CD4-positive, alpha-beta T cell treated with Interleukin-10 for 1 hour (primary cell): ENCODE measurements at regions not wholly inside any gene's neighbourhood (a gene's known extent, or its start where the extent isn't known, plus 50 kb on each side); places are given as distances from the start of the nearest gene placed in this dataset.

Experiments
- DNase-seq: peaks from one replicate; pipeline ENCODE4 v3.0.0-alpha.2; 2020

GRCh38 chr3:161821591-161821990 is 325.0 kb downstream of the OTOL1 start:
- DNase-seq = no peak

GRCh38 chr3:161822291-161822690 is 325.7 kb downstream of the OTOL1 start:
- DNase-seq = no peak

- DNase-seq = no peak
Measured at GRCh38 chr3:161823910-161824309, 327.3 kb downstream of the OTOL1 start.

- DNase-seq = no peak
Measured at GRCh38 chr3:161838021-161838420, 341.4 kb downstream of the OTOL1 start.

- no peak for DNase-seq
Measured at GRCh38 chr3:161848376-161848775, 351.8 kb downstream of the OTOL1 start.

GRCh38 chr3:161851941-161852566 is 355.4 kb downstream of the OTOL1 start:
- DNase-seq = no peak

GRCh38 chr3:161852744-161853143 is 356.1 kb downstream of the OTOL1 start:
- DNase-seq = no peak

GRCh38 chr3:161854232-161854771 is 357.7 kb downstream of the OTOL1 start:
- no peak for DNase-seq

GRCh38 chr3:161859057-161859456 is 362.4 kb downstream of the OTOL1 start:
- DNase-seq = no peak

GRCh38 chr3:161859865-161860450 is 363.4 kb downstream of the OTOL1 start:
- DNase-seq = no peak

- DNase-seq = no peak
Measured at GRCh38 chr3:161863775-161864174, 367.2 kb downstream of the OTOL1 start.

GRCh38 chr3:161866176-161866575 is 369.6 kb downstream of the OTOL1 start:
- DNase-seq = no peak

GRCh38 chr3:161875483-161875882 is 378.9 kb downstream of the OTOL1 start:
- no peak for DNase-seq

GRCh38 chr3:161879470-161879869 is 382.9 kb downstream of the OTOL1 start:
- no peak for DNase-seq

- DNase-seq = no peak
Measured at GRCh38 chr3:161884830-161885229, 388.2 kb downstream of the OTOL1 start.

- no peak for DNase-seq
Measured at GRCh38 chr3:161890147-161890625, 393.6 kb downstream of the OTOL1 start.

- DNase-seq = no peak
Measured at GRCh38 chr3:161893972-161894371, 397.4 kb downstream of the OTOL1 start.

- no peak for DNase-seq
Measured at GRCh38 chr3:161894657-161895056, 398.0 kb downstream of the OTOL1 start.

GRCh38 chr3:161905520-161906132 is 409.0 kb downstream of the OTOL1 start:
- DNase-seq = no peak

- DNase-seq = no peak
Measured at GRCh38 chr3:161913786-161914389, 417.3 kb downstream of the OTOL1 start.

- no peak for DNase-seq
Measured at GRCh38 chr3:161914703-161915417, 418.3 kb downstream of the OTOL1 start.

GRCh38 chr3:161915418-161915750 is 418.8 kb downstream of the OTOL1 start:
- no peak for DNase-seq

- no peak for DNase-seq
Measured at GRCh38 chr3:161920196-161920595, 423.6 kb downstream of the OTOL1 start.
